Activated naive CD4-positive, alpha-beta T cell treated with anti-CD3 and anti-CD28 coated beads, Interleukin-2, amount 10 ng/mL, durations not matched to agents 7 days and 5 days (primary cell): ENCODE measurements at regions not wholly inside any gene's neighbourhood (a gene's known extent, or its start where the extent isn't known, plus 50 kb on each side); places are given as distances from the start of the nearest gene placed in this dataset.
"Not testable (repeated sequence)": the region's sequence is repeated elsewhere in the genome, so short reads cannot be mapped to it uniquely, and the experiment has no call there.

Experiments
- CTCF ChIA-PET: fragments of 350-600 bp; sonication (Branson Sonifier 250); formaldehyde crosslinking; loops from one replicate; lab custom pipeline; 2021; ENCODE audit warnings: antibody characterized with exemption; lab: Charles Lee
- DNase-seq: peaks from one replicate; pipeline ENCODE4 v3.0.0-alpha.2; 2020
- H3K27ac Mint-ChIP-seq: one replicate; pipeline ENCODE4 v1.8.0; 2021; ENCODE audit warnings: mild to moderate bottlenecking, moderate library complexity, mixed read lengths
- H3K27me3 Mint-ChIP-seq: one replicate; pipeline ENCODE4 v1.8.0; 2021; ENCODE audit warnings: mild to moderate bottlenecking, mixed read lengths
- H3K36me3 Mint-ChIP-seq: one replicate; pipeline ENCODE4 v1.8.0; 2021; ENCODE audit warnings: mixed read lengths
- H3K4me1 Mint-ChIP-seq: one replicate; pipeline ENCODE4 v1.8.0; 2021; ENCODE audit warnings: mixed read lengths
- H3K4me3 Mint-ChIP-seq: one replicate; pipeline ENCODE4 v1.8.0; 2021; ENCODE audit warnings: mild to moderate bottlenecking, moderate library complexity, mixed read lengths
- H3K9me3 Mint-ChIP-seq: one replicate; pipeline ENCODE4 v1.8.0; 2021; ENCODE audit warnings: mixed read lengths

DNA sequence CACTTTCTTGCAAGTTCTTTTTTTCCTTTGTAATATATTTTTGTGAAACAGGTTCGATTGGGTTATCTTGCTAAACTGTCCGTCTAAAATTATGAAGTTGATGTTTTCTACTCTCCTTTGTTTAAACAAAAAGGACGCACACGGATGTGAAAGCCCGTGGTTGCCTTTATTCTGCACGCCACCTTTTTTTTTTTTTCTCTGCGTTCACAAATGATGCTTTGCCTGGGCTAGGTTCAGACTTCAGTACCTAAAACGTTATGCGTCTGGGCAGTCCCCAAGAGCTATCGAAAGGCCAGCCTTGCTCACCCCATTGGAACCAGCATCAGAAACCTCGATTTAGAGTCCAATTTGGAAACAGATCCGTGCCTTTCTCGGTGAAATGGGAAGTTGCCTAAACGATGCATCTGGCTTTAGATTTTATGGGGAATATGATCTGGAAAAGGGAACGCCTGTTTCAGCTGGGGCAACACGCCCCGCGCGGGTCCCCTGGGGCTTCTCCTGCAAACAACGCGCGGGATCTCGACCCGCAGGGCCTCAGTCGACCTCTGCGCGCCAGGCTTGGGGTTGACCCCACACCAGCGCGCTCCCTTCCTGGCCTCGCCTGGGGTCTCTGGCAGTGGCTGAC, 113.9 kb downstream of the KCNRG start:
- H3K36me3 Mint-ChIP-seq: peaks cover 6% of the 10 kb centered on the region
- H3K4me1 Mint-ChIP-seq: peaks cover 64% of the 10 kb centered on the region
- CTCF ChIA-PET: interaction anchor here (1.6 kb wide), 1 partner anchor 783 kb away, joined by 3 read pairs; no protein-coding TSS in a partner anchor
- H3K27me3 Mint-ChIP-seq: peaks cover 68% of the 10 kb centered on the region
- peak overlapping the region; percentile 91 for H3K27ac Mint-ChIP-seq
- H3K9me3 Mint-ChIP-seq: peaks cover 2% of the 10 kb centered on the region
- DNase-seq: peak; percentile 47
- peak overlapping the region; percentile 47 for H3K4me3 Mint-ChIP-seq

DNA sequence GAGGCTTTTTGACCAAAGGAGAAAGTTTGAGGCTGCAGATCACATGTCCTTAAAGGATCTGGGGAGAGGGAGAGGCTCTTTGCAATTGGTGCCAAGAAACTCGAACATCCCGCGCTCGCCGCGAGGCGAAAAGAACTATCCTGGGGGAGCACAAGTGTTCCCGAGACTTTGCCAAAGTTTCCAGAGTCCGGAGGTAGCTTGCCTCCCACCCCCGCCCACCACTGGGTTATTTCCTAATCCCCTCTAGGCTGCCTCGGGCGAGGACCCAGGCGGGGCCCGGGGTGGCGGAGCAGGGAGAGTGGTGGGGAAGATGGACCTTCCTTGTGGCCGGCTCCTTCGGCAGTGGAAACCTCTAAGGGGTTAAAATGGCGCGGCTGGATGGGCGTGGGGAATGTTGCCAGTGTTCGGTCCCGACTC, 114.5 kb downstream of the KCNRG start:
- H3K36me3 Mint-ChIP-seq: peaks cover 6% of the 10 kb centered on the region
- peaks cover 73% of the 10 kb centered on the region for H3K27me3 Mint-ChIP-seq
- peaks cover 6% of the 10 kb centered on the region for H3K9me3 Mint-ChIP-seq
- peak overlapping the region; percentile 91 for H3K27ac Mint-ChIP-seq
- CTCF ChIA-PET: no interaction called here
- H3K4me1 Mint-ChIP-seq: peaks cover 64% of the 10 kb centered on the region
- peak overlapping the region; percentile 47 for H3K4me3 Mint-ChIP-seq
- DNase-seq: no peak

DNA sequence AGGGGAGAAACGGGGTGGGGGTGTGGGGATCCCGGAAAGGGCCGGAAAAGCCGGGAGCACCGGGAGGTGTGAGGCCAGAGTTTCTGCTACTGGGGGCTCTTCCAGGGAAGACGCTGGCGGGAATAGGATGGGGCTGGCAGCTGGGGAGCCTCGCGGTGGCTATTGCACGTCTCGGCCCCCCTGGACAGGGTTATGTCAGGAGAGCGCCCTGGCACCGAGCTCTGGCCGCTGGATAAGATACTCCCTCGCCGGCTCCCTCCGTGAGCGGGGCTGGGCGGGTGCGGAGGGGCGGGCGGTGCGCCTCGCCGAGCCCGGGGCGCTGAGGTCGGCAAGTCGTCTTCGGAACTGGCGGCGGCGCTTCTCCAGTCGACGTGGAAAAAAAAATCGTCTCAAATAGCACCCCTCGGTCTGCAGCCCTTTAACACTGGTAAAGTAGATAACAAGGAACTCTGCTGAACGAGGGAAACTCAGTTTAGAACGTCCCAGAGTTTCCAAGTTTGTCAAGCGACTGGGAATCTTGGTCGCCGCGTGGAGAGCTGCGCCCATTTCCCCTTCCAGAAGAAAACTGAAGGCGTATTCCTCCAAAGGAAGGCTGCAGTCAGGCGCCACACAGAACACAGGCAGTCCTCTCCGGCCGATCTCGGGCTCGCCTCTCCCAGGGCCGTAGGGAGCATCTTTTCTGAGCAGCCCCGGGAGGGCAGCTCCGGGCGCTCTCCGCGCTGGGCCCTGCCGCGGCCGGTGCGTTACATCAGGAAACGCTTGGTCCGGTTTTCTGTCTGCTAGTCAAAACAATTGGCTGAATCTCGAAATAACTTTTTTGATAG, 115.1 kb downstream of the KCNRG start:
- H3K27me3 Mint-ChIP-seq: peaks cover 79% of the 10 kb centered on the region

DNA sequence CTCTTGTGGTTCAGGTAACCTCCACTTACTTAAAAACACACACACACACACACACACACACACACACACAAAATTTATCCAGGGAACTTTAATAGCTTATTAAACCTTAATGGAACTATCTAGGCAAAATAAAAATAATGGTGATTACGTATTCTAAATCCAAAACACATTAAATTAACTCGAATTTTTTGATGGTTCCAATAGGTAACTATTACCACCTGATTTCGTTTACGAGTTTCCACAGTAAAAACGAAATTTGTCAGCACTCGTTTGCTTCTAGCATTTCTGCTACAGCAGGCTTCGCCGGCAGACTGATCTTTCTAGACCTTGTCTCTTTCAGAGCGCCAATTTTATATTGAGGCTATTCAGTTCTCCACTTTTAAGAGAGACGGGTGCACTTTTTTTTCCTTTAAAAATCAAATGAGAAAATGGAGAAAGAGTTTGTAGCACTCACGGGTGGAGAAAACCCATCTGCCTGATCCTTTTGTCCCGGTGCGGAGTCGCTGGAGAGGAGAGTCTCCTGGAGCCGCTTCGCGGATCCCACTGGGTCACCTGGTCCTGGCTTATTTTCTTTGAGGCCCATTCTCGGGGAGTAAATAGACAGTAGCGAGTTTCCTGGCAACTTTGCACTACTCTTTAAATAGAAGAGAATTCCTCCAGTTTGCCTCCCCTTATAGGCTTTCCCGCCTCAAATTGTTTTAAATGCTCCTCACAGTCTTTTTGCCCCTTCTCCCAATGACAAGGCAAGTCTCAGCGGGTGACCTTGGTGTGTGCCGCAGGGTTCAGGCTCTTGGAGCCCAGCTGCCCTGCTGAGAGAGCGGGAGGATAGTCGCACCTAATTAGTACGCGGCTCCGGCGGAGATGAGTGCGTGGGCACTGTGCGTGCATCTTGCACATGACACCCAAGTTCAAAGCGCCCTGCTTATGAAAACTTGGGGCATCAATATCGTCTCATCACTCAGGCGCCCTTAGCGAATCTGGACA, 117.0 kb downstream of the KCNRG start:
- Mint-ChIP-seq H3K9me3 (peaks cover 8% of the 10 kb centered on the region), H3K27me3 (peaks cover 87% of the 10 kb centered on the region), H3K4me1 (peaks cover 54% of the 10 kb centered on the region), H3K4me3 (no peak overlapping the region), H3K27ac (peak overlapping the region; percentile 78), H3K36me3 (peaks cover 3% of the 10 kb centered on the region)
- peak; percentile 26 for DNase-seq
- CTCF ChIA-PET: interaction anchor here (2.1 kb wide), 1 partner anchor 47 kb away, joined by 6 read pairs; no protein-coding TSS in a partner anchor

More for the DNA sequence above, 115.1 kb downstream of the KCNRG start:
- H3K4me3 Mint-ChIP-seq: peak overlapping the region; percentile 47
- peaks cover 6% of the 10 kb centered on the region for H3K36me3 Mint-ChIP-seq
- H3K9me3 Mint-ChIP-seq: peaks cover 8% of the 10 kb centered on the region
- DNase-seq: peak; percentile 47
- H3K4me1 Mint-ChIP-seq: peaks cover 64% of the 10 kb centered on the region
- CTCF ChIA-PET: interaction anchor here (0.6 to 2.1 kb wide), 2 partner anchors 45 to 133 kb away, joined by 3 to 6 read pairs; partner anchors contain the start of gene TRIM13
- peak overlapping the region; percentile 91 for H3K27ac Mint-ChIP-seq

DNA sequence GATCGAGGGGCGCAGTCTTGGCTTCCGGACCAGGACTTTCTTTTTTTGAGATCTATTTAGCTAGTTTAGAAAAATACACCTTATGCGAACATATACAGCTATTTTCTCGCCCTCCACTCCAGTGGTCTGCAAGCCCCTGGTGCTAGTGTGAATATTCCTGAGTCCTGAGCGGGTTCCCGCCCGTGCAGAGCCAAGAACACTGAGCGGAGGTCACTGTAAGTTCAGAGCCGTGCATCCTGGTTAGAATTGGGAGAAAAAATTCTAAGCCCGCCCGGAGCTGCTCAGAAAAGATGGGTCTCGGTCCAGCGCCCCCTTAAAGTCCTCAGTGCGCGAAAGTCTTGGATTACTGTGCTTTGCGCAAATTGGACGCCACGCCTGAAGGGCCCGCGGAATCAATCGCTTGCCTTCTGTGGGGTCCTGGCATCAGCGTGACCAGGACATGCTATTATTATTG, 117.7 kb downstream of the KCNRG start:
- H3K4me3 Mint-ChIP-seq: no peak overlapping the region
- H3K4me1 Mint-ChIP-seq: peaks cover 48% of the 10 kb centered on the region
- CTCF ChIA-PET: no interaction called here
- peaks cover 8% of the 10 kb centered on the region for H3K9me3 Mint-ChIP-seq
- peaks cover 3% of the 10 kb centered on the region for H3K36me3 Mint-ChIP-seq
- H3K27ac Mint-ChIP-seq: no peak overlapping the region
- peaks cover 84% of the 10 kb centered on the region for H3K27me3 Mint-ChIP-seq
- DNase-seq: no peak

DNA sequence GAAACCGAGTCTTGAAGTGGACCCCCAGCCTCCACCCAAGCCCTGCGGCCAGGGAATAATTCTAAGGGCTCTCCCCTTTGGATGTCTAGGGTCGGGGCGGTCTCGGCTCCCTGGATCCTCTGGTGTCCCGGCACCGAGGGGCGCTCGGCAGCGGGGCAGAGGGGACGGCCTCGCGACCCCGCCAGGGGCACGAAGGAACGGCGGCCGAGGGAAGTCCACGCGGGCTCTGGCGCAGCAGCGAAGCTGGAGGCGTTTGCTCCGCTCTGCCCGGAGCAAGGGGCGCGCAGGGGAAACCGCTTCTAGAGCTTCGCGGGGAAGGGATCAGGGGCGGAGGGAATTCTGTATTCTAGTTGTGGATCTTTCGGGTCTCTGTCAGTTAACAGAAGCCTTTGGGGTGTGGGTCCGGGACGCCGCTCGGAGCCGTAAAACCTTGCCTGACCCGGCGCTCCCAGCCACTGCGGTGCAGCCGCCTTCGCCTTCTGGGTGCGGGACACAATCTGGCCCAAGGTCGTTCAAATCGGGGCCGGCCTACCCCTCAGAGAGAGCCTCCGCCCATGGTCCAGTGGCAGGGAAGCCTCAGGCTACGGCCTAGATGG, 118.2 kb downstream of the KCNRG start:
- Mint-ChIP-seq H3K27ac (no peak overlapping the region), H3K9me3 (peaks cover 8% of the 10 kb centered on the region), H3K36me3 (peaks cover 3% of the 10 kb centered on the region), H3K4me3 (no peak overlapping the region), H3K4me1 (peaks cover 43% of the 10 kb centered on the region), H3K27me3 (peaks cover 78% of the 10 kb centered on the region)
- CTCF ChIA-PET: no interaction called here
- DNase-seq: no peak

DNA sequence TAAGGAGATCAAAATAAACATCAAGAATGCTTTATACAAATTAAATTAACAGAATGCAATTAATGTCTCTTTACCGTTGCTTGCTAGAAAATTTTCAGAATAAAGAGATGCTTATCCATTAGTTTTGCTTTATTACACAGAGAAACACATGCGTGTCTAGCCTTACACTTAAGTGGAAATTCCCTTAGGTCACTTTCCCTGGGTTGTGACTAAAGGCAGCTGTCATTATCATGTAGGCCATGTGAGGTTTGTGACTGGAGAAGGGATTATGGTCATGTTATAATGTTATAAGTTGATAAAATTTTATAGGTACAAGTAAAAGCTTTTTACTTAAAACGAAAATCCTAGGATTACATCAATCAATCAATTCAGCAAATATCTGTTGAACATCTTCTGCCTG, 121.0 kb downstream of the KCNRG start:
- H3K27me3 Mint-ChIP-seq: peaks cover 62% of the 10 kb centered on the region
- CTCF ChIA-PET: no interaction called here
- no peak overlapping the region for H3K27ac Mint-ChIP-seq

DNA sequence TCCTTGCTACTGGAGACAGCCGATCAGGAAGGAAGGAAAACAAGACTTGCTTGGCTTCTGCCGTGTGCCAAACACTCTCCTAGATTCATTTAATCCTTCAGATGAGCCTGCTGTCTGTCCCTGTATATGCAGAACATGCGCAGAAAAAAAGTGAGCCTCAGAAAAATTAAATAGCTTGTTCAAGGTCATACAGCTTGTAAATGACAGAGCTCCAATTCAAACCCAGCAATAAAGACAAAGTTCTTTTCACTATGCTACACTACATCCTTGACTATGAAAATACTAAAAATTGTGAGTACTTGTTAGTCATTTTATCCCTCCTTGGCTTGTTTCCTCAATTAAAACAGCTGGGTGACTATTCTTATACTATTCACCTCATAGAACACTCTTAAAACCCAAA, 121.4 kb downstream of the KCNRG start:
- peaks cover 13% of the 10 kb centered on the region for H3K4me1 Mint-ChIP-seq
- no peak for DNase-seq
- H3K27ac Mint-ChIP-seq: no peak overlapping the region
- H3K27me3 Mint-ChIP-seq: peaks cover 62% of the 10 kb centered on the region
- H3K36me3 Mint-ChIP-seq: peaks cover 3% of the 10 kb centered on the region
- H3K4me3 Mint-ChIP-seq: no peak overlapping the region
- CTCF ChIA-PET: no interaction called here
- peaks cover 8% of the 10 kb centered on the region for H3K9me3 Mint-ChIP-seq

More for the DNA sequence above, 121.0 kb downstream of the KCNRG start:
- H3K4me1 Mint-ChIP-seq: peaks cover 17% of the 10 kb centered on the region
- peaks cover 3% of the 10 kb centered on the region for H3K36me3 Mint-ChIP-seq
- no peak overlapping the region for H3K4me3 Mint-ChIP-seq
- peaks cover 8% of the 10 kb centered on the region for H3K9me3 Mint-ChIP-seq
- no peak for DNase-seq

DNA sequence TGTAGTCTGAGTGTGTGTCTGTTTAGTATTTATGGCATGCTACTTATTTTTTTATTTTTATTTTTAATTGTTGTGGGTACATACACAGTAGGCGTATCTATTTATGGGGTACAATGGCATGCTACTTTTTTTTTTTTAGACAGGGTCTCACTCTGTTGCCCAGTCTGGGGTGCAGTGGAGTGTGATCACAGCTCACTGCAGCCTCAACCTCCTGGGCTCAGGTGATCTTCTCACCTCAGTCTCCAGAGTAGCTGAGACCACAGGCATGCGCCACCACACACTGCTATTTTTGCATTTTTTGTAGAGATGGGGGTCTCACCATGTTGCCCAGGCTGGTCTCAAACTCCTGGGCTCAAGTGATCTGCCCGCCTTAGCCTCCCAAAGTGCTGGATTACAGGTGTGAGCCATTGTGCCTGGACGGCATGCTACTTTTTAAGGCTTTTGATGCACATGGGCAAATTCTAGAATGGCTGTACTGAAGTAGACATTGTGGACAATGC, 124.2 kb downstream of the KCNRG start:
- H3K4me1 Mint-ChIP-seq, DNase-seq, CTCF ChIA-PET, H3K36me3 Mint-ChIP-seq, H3K4me3 Mint-ChIP-seq, H3K27ac Mint-ChIP-seq, H3K9me3 Mint-ChIP-seq: not testable (repeated sequence)
- H3K27me3 Mint-ChIP-seq: peaks cover 40% of the 10 kb centered on the region

DNA sequence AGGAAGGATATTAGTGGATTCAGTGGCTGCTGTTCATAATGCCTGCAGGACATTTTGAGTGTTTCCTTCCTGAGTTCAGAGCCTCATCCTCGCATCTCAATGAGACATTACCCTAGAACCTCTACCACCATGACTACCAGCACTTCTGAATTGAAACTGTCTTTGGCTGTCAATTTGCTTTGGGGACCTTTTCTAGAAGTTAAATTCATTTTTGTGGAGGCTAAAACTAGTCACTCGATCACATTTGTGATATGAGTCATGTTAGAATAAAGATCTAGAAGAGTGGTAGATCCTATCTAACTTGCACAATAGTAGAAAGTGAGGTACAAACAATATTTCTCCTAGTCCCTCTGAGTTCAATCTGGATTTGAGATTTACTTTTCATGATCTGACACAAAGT, 124.9 kb downstream of the KCNRG start:
- Mint-ChIP-seq H3K4me3 (no peak overlapping the region), H3K27me3 (peaks cover 34% of the 10 kb centered on the region), H3K4me1 (no peaks in the 10 kb centered on the region), H3K9me3 (no peaks in the 10 kb centered on the region), H3K27ac (no peak overlapping the region), H3K36me3 (no peaks in the 10 kb centered on the region)
- CTCF ChIA-PET: no interaction called here
- DNase-seq: no peak

DNA sequence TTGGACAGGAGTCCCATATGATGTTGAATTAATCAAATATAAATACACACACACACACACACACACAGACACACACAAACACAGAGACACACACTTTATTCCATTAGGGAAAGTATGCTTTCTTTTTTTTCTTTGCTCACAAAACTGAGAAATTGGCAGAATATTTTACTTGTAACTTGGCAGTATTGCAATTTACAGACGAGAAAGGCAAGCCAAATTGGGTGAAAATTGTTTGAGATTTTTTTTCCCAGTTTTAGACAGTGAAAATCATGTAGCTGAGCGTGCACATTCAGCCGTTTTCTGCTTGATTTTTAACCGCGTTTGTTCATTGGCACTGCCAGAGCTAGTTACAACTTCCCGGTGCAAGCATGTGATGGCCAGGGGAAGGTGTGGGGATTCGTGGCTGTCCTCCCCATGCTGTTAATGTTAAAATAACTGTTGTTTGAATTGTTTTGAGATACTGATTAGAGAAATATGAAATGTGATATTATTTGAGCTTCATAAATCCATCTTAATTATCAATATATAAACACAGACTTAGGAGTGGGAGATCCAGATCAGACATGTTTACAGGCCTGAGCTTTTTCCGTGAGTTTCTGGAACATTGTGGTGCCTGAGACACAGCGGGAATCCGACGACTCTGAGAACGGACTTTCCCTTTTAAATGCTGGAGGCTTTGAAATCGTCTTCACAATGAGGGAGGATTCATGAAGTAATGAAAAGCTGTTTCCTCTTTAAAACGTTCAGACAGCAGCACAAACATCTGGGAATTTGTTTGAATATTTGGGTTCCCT, 125.5 kb downstream of the KCNRG start:
- CTCF ChIA-PET: no interaction called here
- H3K4me3 Mint-ChIP-seq: no peak overlapping the region
- H3K4me1 Mint-ChIP-seq: no peaks in the 10 kb centered on the region
- H3K27ac Mint-ChIP-seq: no peak overlapping the region
- peaks cover 32% of the 10 kb centered on the region for H3K27me3 Mint-ChIP-seq
- H3K36me3 Mint-ChIP-seq: no peaks in the 10 kb centered on the region
- no peaks in the 10 kb centered on the region for H3K9me3 Mint-ChIP-seq
- DNase-seq: no peak

DNA sequence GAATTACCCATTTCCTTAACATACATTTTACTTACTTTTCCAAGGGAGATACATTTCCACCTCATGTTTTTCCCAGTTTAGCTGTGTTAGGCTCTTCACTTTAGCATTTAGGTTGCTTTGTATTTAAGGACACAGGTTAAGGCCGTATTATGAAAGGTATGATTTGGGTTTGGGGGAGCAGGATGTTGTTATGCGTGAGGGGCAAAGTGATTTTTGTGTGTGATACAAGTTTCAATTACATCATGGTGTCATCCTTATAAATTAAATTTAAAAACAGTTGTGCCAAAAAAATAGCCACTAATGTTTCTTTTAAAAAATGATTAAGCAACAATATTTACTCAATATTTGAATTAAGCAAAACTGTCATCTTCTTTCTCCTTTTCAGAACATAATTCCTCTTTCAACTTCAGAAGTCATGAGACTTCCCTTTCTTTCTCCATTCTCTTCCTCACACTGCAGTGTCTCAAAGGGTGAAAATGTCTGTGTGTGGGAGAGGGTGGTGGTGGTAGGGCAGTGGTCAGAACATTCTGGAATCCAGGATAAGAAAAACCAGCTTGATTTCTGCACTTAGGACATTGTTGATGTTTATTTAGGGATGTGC, 126.2 kb downstream of the KCNRG start:
- Mint-ChIP-seq H3K4me1 (no peaks in the 10 kb centered on the region), H3K27me3 (peaks cover 29% of the 10 kb centered on the region), H3K9me3 (no peaks in the 10 kb centered on the region), H3K36me3 (no peaks in the 10 kb centered on the region), H3K27ac (no peak overlapping the region), H3K4me3 (no peak overlapping the region)
- CTCF ChIA-PET: no interaction called here
- DNase-seq: no peak
